Cardiac fibroblast (primary cell): ENCODE measurements at regions not wholly inside any gene's neighbourhood (a gene's known extent, or its start where the extent isn't known, plus 50 kb on each side); places are given as distances from the start of the nearest gene placed in this dataset.
A peak's percentile ranks its signal among the peaks of the same experiment; 100 is the strongest.

Experiments
- DNase-seq, 2 donors: peaks; one replicate each; pipeline versions ENCODE4 v3.0.0 to v3.0.0-alpha.2; 2010; ENCODE audit warnings: low read depth in 2 of 2
- H3K4me3 ChIP-seq, 2 donors: replicated peaks in 1 of 2; 1 replicate in 1 of 2; 2 replicates in 1 of 2; pipeline ENCODE4 v1.5.1; 2011; ENCODE audit warnings: low read depth in 2 of 2, low read length in 2 of 2, mild to moderate bottlenecking in 2 of 2, moderate library complexity in 1 of 2
- TF ChIP-seq, protein P1 (sequence below): IDR thresholded peaks from one replicate; pipeline ENCODE4 v1.5.1; 2011; ENCODE audit warnings: low read depth, mild to moderate bottlenecking, low read length, inconsistent platforms

DNA sequence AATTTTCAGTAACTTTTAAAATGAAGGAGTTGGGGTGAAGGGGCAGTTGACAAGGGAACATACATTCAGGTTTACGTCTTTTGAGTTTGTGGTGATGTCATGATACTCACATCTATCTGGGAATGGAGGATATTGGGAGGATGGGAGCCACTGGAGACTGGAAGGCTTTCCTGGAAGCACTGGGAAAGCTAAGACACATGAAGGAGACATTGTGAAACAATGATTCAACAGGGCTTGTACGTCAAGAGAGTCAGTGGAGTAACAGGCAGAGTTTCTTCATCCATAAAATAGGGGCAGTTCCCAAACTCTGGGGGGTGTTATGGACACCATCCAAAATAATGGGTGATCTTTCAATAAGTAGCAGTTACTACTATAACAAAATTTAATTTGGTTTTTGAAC is 572.8 kb downstream of the CCDC171 start:
- peak; percentile 73 for DNase-seq
- TF ChIP-seq, protein P1, sequence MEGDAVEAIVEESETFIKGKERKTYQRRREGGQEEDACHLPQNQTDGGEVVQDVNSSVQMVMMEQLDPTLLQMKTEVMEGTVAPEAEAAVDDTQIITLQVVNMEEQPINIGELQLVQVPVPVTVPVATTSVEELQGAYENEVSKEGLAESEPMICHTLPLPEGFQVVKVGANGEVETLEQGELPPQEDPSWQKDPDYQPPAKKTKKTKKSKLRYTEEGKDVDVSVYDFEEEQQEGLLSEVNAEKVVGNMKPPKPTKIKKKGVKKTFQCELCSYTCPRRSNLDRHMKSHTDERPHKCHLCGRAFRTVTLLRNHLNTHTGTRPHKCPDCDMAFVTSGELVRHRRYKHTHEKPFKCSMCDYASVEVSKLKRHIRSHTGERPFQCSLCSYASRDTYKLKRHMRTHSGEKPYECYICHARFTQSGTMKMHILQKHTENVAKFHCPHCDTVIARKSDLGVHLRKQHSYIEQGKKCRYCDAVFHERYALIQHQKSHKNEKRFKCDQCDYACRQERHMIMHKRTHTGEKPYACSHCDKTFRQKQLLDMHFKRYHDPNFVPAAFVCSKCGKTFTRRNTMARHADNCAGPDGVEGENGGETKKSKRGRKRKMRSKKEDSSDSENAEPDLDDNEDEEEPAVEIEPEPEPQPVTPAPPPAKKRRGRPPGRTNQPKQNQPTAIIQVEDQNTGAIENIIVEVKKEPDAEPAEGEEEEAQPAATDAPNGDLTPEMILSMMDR: no peak
- H3K4me3 ChIP-seq: no peak overlapping the region

DNA sequence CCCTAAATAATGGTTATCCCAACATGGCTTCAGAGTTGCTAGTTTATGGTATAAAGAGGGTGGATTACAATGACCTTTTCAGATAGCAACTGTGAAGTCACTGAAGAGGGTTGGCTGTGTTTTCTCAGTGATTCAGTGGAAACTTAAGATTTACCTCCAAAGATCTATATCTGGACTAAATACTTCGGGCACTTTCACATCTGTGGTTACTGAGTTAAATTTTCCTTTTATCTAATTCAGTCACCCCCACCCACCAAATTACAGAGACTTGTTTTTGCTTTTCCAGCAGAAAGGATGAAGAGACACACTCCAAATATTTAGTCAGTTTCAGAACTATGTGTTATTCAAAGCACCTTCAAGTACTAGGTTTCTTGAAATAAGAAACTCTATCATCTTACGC is 573.2 kb downstream of the CCDC171 start:
- H3K4me3 ChIP-seq: no peak overlapping the region
- DNase-seq: peak in 1 of 2 donors; percentile 52
- TF ChIP-seq, protein P1: no peak

DNA sequence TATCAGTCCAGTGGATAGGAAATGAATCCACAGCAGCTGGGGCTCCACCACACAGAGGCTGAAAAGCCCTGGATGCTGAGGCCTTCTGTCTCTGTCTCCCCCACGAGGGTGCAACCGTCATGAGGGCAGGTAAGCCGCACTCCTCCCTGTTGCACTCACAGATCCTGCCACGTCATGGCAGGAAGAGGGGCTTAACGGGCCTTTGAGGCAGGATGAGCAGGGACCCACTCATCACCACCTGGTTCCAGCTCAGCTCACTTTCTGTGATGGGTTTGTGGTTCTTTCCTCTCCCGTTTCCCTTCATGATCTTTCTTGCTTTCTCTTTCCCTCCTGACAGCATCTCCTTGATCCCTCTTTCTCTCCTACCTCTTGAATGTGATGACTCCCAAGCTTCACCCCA is 575.2 kb downstream of the CCDC171 start:
- TF ChIP-seq, protein P1: no peak
- DNase-seq: no peak
- H3K4me3 ChIP-seq: no peak overlapping the region

DNA sequence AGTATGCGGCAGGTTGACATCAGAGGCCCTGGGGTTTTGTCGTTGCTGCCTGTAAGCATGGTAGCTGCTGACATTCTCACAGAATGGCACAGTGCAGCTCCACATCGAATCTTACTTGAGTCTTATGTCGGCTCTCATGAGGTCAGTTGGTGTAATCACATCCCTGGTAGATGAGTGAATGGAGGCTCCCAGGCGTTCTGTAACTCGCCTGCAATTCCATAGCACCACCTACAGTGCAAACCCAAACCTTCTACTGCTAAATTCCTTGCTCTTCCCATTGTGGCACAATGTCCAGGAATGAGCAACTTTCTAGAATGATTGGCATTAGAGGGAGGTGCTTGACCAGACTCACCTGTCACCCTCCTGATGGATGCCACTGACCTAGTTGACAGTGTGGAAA is 578.4 kb downstream of the CCDC171 start:
- no peak overlapping the region for H3K4me3 ChIP-seq
- peak; percentile 49 to 77 for DNase-seq
- TF ChIP-seq, protein P1: peak; percentile 61

DNA sequence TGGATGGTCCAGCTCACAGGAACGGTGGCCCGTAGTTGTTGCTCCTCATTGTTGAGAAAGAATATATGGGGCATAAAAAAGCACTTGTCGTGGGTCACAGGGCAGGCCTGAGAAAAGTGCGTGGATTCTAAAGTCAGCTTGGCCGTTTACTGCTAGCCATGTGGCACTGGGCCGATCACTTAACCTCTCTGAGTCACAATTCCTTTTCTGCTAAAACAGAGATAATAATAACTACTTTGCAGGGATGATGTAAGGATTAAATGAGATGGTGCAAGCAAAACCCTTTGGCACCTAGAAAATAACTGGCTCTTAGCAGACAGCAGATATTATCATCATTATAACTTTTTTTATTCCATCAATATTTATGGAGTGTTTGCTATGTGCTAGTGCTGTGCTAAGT is 579.7 kb downstream of the CCDC171 start:
- DNase-seq: peak; percentile 44 to 74
- no peak overlapping the region for H3K4me3 ChIP-seq
- TF ChIP-seq, protein P1: no peak

DNA sequence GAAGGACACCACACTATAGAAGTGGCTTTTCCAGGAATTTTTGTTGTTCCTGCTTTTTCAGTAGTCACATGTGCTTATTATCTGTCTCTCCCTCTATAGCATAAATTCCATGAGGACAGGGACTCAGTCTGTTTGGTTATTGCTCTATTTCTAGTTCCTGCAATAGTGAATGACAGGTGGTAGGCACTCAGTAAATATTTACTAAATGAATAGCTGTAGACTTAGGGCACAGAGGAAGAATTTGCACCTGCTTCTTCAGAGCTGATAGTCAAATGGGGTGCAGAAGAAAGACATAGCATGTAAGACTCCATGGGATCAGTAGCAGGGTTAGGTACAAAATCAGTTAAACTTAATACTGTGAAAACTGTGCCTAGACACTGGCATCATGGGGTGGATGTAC is 580.2 kb downstream of the CCDC171 start:
- H3K4me3 ChIP-seq: no peak overlapping the region
- DNase-seq: no peak
- TF ChIP-seq, protein P1: no peak

DNA sequence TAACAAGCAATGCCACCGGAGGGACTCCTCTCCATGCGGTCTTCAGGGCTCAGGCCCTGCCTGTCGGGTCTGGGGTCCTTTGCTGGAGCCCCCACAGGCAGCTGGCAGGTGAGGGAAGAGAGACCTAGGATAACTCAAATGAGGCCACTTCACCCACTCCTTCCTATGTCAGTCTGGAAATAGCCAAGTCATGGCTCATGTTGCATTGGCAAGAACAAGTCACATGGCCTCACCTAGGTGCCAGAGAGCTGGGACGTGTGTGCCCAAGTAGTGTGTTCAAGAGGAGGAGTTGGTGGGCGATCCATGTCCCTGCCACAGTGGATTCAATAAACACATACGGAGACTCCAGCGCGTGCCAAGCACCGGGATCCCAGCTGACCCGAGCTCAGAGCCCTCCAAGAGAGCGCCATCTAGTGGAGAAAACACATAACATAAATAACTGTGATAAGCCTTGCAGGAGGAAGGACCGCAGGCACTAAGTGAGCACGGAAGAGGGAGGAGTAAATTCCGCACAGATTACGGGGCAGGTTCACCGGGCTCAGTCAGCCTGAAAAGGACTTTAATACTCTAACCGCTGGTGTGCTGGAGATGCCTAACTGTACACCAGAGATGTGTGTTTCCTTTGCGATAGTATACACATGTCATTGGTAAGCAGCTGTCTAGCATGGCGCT is 580.8 kb downstream of the CCDC171 start:
- peak; percentile 67 to 88 for DNase-seq
- TF ChIP-seq, protein P1: peak; percentile 75
- H3K4me3 ChIP-seq: no peak overlapping the region
